ENCODE measurements at regions not wholly inside any gene's neighbourhood (a gene's known extent, or its start where the extent isn't known, plus 50 kb on each side); places are given as distances from the start of the nearest gene placed in this dataset.

- TF ChIP-seq, protein P1, sequence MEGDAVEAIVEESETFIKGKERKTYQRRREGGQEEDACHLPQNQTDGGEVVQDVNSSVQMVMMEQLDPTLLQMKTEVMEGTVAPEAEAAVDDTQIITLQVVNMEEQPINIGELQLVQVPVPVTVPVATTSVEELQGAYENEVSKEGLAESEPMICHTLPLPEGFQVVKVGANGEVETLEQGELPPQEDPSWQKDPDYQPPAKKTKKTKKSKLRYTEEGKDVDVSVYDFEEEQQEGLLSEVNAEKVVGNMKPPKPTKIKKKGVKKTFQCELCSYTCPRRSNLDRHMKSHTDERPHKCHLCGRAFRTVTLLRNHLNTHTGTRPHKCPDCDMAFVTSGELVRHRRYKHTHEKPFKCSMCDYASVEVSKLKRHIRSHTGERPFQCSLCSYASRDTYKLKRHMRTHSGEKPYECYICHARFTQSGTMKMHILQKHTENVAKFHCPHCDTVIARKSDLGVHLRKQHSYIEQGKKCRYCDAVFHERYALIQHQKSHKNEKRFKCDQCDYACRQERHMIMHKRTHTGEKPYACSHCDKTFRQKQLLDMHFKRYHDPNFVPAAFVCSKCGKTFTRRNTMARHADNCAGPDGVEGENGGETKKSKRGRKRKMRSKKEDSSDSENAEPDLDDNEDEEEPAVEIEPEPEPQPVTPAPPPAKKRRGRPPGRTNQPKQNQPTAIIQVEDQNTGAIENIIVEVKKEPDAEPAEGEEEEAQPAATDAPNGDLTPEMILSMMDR (IDR thresholded peaks at IDR 0.05; ENCODE audit: low read length) = no peak
- no peak for TF ChIP-seq EZH2 (IDR thresholded peaks at IDR 0.05; ENCODE audit: borderline replicate concordance, low read length)
Measured at GRCh38 chr5:167242701-167243100, 1048.7 kb upstream of the WWC1 start.
